K562 (cell line): ENCODE measurements at regions not wholly inside any gene's neighbourhood (a gene's known extent, or its start where the extent isn't known, plus 50 kb on each side); places are given as distances from the start of the nearest gene placed in this dataset.

ENCODE experiments used
- ATAC-seq: fragments of 200-7000 bp; cut with Tn5 transposase; 3 replicates; pipeline ENCODE4 v1.9.1; 2020; ENCODE audit warnings: moderate library complexity
- BruUV-seq: library from RNA; stranded (reverse); fragments of 400-500 nt; replicated peaks from 2 replicates; lab custom pipeline; 2021; lab: Mats Ljungman, UMichigan
- CTCF ChIA-PET: fragments of 300-600 bp; formaldehyde crosslinking; extraction: SDS; loops from one replicate; lab custom pipeline; 2021; ENCODE audit warnings: low intra/inter-chr PET ratio; lab: Yijun Ruan, JAX
- POLR2A ChIA-PET: fragments of 300-600, 350-650 bp; sonication (Branson Sonifier 250); formaldehyde crosslinking; extraction: SDS; loops from one replicate; lab custom pipeline; 2021; ENCODE audit warnings: antibody characterized with exemption, inconsistent platforms; lab: Yijun Ruan, JAX
- DNase-seq, 4 experiments: peaks; one replicate each; pipeline versions ENCODE4 v3.0.0 to v3.0.0-alpha.2; 2011 to 2018; ENCODE audit warnings: low spot score in 3 of 4, mixed read lengths in 3 of 4; ENCODE audit errors: extremely low read depth in 1 of 4
- FAIRE-seq: peaks from 2 replicates; lab custom pipeline; 2011; peaks lifted over from hg19 to GRCh38; lab: Jason Lieb, UNC
- H2AFZ ChIP-seq: 2 replicates; pipeline ENCODE4 v1.6.0; 2011; ENCODE audit warnings: low read depth, low read length, control low read depth, inconsistent platforms
- H3K27ac ChIP-seq: fragments of 200-600 bp; 3 replicates; pipeline ENCODE4 v1.8.0; 2011; ENCODE audit warnings: low read depth, mild to moderate bottlenecking, control low read depth, inconsistent platforms, low read length, moderate library complexity, mixed read lengths; ENCODE audit errors: extremely low read depth
- H3K27me3 ChIP-seq, 2 experiments: fragments of 300-600 bp in 1 of 2; 2 replicates in 1 of 2; 3 replicates in 1 of 2; pipeline versions ENCODE4 v1.6.0 to v1.8.0; 2011; ENCODE audit warnings: inconsistent platforms in 2 of 2, low read length in 2 of 2, mild to moderate bottlenecking in 1 of 2, mixed read lengths in 1 of 2, moderate library complexity in 1 of 2; ENCODE audit not compliant: control insufficient read depth in 2 of 2, insufficient read depth in 2 of 2
- H3K36me3 ChIP-seq: fragments of 300-600 bp; 3 replicates; pipeline ENCODE4 v1.8.0; 2011; ENCODE audit warnings: mild to moderate bottlenecking, low read length, inconsistent platforms; ENCODE audit not compliant: control insufficient read depth, insufficient read depth
- H3K4me1 ChIP-seq, 2 experiments: fragments of 200-600 bp in 1 of 2; replicated peaks in 1 of 2; 2 replicates in 1 of 2; 3 replicates in 1 of 2; pipeline versions ENCODE4 v1.5.1 to v1.8.0; 2011; ENCODE audit warnings: inconsistent platforms in 2 of 2, low read length in 2 of 2, mild to moderate bottlenecking in 1 of 2, mixed read lengths in 1 of 2, moderate library complexity in 1 of 2; ENCODE audit not compliant: control insufficient read depth in 2 of 2, insufficient read depth in 2 of 2
- H3K4me2 ChIP-seq: 2 replicates; pipeline ENCODE4 v1.6.1; 2011; ENCODE audit warnings: low read length, control low read depth, inconsistent platforms, mixed read lengths; ENCODE audit not compliant: insufficient read depth
- H3K4me3 ChIP-seq: fragments of 200-600 bp; sonication (generic), shearing (Covaris generic); 2 replicates; pipeline ENCODE4 v1.5.1; 2016; ENCODE audit warnings: control low read depth, inconsistent platforms
- H3K79me2 ChIP-seq: fragments of 200-600 bp; 3 replicates; pipeline ENCODE4 v1.8.0; 2011; ENCODE audit warnings: low read length, inconsistent platforms; ENCODE audit not compliant: control insufficient read depth, insufficient read depth
- H3K9ac ChIP-seq, 2 experiments: 2 replicates each; pipeline versions ENCODE4 v1.6.0 to v1.6.1; 2011; ENCODE audit warnings: low read depth in 2 of 2, low read length in 2 of 2, control low read depth in 1 of 2, inconsistent platforms in 1 of 2, mild to moderate bottlenecking in 1 of 2, mixed read lengths in 1 of 2; ENCODE audit not compliant: insufficient read depth in 1 of 2
- H3K9me1 ChIP-seq: one replicate; pipeline ENCODE4 v1.6.0; 2011; ENCODE audit warnings: inconsistent platforms, mild to moderate bottlenecking, low read length, moderate library complexity; ENCODE audit not compliant: control insufficient read depth, insufficient read depth
- H3K9me3 ChIP-seq: replicated peaks from 2 replicates; pipeline ENCODE4 v1.5.1; 2011; ENCODE audit warnings: low read depth, low read length, inconsistent platforms; ENCODE audit not compliant: control insufficient read depth, insufficient read depth
- H4K20me1 ChIP-seq: replicated peaks from 2 replicates; pipeline ENCODE4 v1.6.1; 2011; ENCODE audit warnings: low read length, inconsistent platforms, mixed read lengths; ENCODE audit not compliant: control insufficient read depth, insufficient read depth
- CBX3 ChIP-seq, 2 experiments: IDR thresholded peaks; 1 replicate in 1 of 2; 2 replicates in 1 of 2; pipeline ENCODE4 v1.6.1; 2012; ENCODE audit warnings: inconsistent platforms in 2 of 2, low read length in 2 of 2, borderline replicate concordance in 1 of 2, control low read depth in 1 of 2
- CHCHD3 ChIP-seq: fragments of 250-450 bp; sonication (Bioruptor Pico); IDR thresholded peaks from 2 replicates; pipeline ENCODE4 v2.1.2; 2022; ENCODE audit warnings: mild to moderate bottlenecking
- HOMEZ ChIP-seq: fragments of 250-450 bp; sonication (Bioruptor Pico); IDR thresholded peaks from 2 replicates; pipeline ENCODE4 v1.4.0; 2020; ENCODE audit warnings: mild to moderate bottlenecking, moderate library complexity
- L3MBTL2 ChIP-seq: fragments of 450-650 bp; IDR thresholded peaks from 2 replicates; pipeline ENCODE4 v1.6.1; 2016; ENCODE audit warnings: mild to moderate bottlenecking, moderate library complexity
- NFYB ChIP-seq: IDR thresholded peaks from 2 replicates; pipeline ENCODE4 v1.6.1; 2011; ENCODE audit warnings: mild to moderate bottlenecking, moderate library complexity; ENCODE audit not compliant: insufficient read length; ENCODE audit errors: extremely low read depth
- POLR3A ChIP-seq: IDR thresholded peaks from 2 replicates; pipeline ENCODE4 v1.6.1; 2011; ENCODE audit warnings: borderline replicate concordance, mild to moderate bottlenecking, moderate library complexity; ENCODE audit not compliant: insufficient read length, insufficient read depth; ENCODE audit errors: extremely low read depth
- RBBP5 ChIP-seq: fragments of 200-600 bp; sonication (generic); IDR thresholded peaks from 2 replicates; pipeline ENCODE4 v1.6.1; 2012; ENCODE audit warnings: borderline replicate concordance, mild to moderate bottlenecking, low read length, control low read depth, inconsistent platforms; ENCODE audit not compliant: insufficient read depth, poor library complexity, severe bottlenecking
- YY1 ChIP-seq, 3 experiments: IDR thresholded peaks; 2 replicates each; pipeline ENCODE4 v1.6.1; 2011; ENCODE audit warnings: low read length in 2 of 3, mild to moderate bottlenecking in 2 of 3, moderate library complexity in 2 of 3, borderline replicate concordance in 1 of 3, control low read depth in 1 of 3, low read depth in 1 of 3; ENCODE audit not compliant: insufficient read depth in 3 of 3, insufficient replicate concordance in 2 of 3, control insufficient read depth in 1 of 3, insufficient read length in 1 of 3; ENCODE audit errors: extremely low read depth in 1 of 3
- ZNF707 ChIP-seq: fragments of 250-450 bp; sonication (Bioruptor Pico); conservative IDR thresholded peaks from 2 replicates; pipeline ENCODE4 v1.8.0; 2022; ENCODE audit warnings: inconsistent platforms, mild to moderate bottlenecking, moderate library complexity
- WGBS: fragments of 100-300 bp; shearing (Covaris generic); methylation state at CpG from one replicate; pipeline ENCODE4 v1.1.6; 2016; ENCODE audit warnings: low coverage, mixed read lengths; ENCODE audit not compliant: insufficient coverage; ENCODE audit errors: missing lambda C conversion rate; 5-methylcytosine and 5-hydroxymethylcytosine counted together
- in situ Hi-C: fragments of 300-500 bp; cut with MboI; formaldehyde crosslinking; loops from 4 replicates; pipeline ENCODE4 v1.15.0; 2018; ENCODE audit warnings: inconsistent platforms, mixed read lengths
- intact Hi-C: fragments of 100-400 bp; cut with micrococcal nuclease; formaldehyde crosslinking; loops from 2 replicates; pipeline ENCODE4 v1.14.2; 2022
- TF ChIP-seq, protein P1 (sequence below): sonication (generic); formaldehyde crosslinking; IDR thresholded peaks from 2 replicates; pipeline ENCODE4 v1.8.0; 2023; ENCODE audit warnings: mild to moderate bottlenecking, missing genetic modification reagents
- TF ChIP-seq, protein P2 (sequence below): sonication (generic); formaldehyde crosslinking; IDR thresholded peaks from 2 replicates; pipeline ENCODE4 v1.8.0; 2023; ENCODE audit warnings: missing genetic modification reagents, mild to moderate bottlenecking, borderline replicate concordance

DNA sequence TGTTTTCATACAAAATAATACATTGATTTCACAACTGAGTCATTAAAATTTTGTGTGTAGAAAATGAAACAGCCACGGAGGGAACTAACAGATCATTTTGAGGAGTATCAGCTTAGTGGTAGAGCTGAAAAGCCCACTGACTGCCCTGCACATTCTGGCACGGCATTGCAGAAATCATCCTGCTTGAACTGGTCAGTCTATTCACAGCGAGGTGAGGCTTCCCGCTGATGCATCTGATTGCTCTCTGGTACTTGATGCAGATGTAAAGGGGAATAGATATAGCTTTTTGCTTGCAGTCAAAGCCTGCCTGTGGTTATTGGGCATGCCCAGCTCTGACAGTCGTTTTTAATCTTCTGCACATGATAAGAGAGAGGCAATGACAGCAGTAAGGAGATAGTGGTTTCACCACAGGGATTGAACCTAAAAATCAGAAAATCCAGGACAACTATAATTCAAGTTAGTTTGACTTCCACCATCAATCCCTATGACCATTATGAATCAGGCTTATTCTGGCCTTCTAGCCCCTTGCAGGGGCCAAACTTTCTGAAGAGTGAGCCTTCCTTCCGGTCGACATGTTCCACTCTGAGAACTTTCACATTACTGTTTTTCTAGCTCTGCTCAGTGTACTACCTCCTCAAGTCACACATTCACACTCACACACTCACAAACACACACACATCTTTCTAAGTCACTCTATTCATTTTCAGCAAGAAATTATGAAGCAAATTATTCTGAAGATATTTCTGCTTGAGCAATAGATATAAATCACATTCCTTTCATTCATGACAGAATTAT lies 782.8 kb upstream of the NUDT12 start:
- H3K9me1 ChIP-seq: no peaks in the 10 kb centered on the region
- H3K27me3 ChIP-seq: no peaks in the 10 kb centered on the region
- H3K9me3 ChIP-seq: no peaks in the 10 kb centered on the region
- ChIA-PET CTCF (no interaction called here), POLR2A (no interaction called here)
- H3K27ac ChIP-seq: no peak overlapping the region
- H3K4me3 ChIP-seq: no peak overlapping the region
- H2AFZ ChIP-seq: no peak overlapping the region
- H3K36me3 ChIP-seq: no peaks in the 10 kb centered on the region
- H3K9ac ChIP-seq: no peak overlapping the region
- intact Hi-C loops (no loop called here), in situ Hi-C loops (no loop called here)
- no peak overlapping the region for H3K4me2 ChIP-seq
- 5% methylated on average over 7 of the region's 7 CpGs for WGBS
- no peaks in the 10 kb centered on the region for H3K79me2 ChIP-seq
- H3K4me1 ChIP-seq: no peaks in the 10 kb centered on the region
- no TSS peak for BruUV-seq
- ATAC-seq: no peak
- DNase-seq: no peak
- FAIRE-seq: no peak
- no peaks in the 10 kb centered on the region for H4K20me1 ChIP-seq
- no peak for TF ChIP-seq CBX3 (IDR thresholded peaks at IDR 0.05; ENCODE audit: borderline replicate concordance in 1 of 2, low read length in 2 of 2)
- TF ChIP-seq HOMEZ (CRISPR knock-in tag): no peak
- no peak for TF ChIP-seq RBBP5
- no peak for TF ChIP-seq CHCHD3 (CRISPR knock-in tag)
- no peak for TF ChIP-seq YY1 (IDR thresholded peaks at IDR 0.05; ENCODE audit: borderline replicate concordance in 1 of 3, control insufficient read depth in 1 of 3, extremely low read depth in 1 of 3, insufficient read depth in 3 of 3, insufficient read length in 1 of 3, insufficient replicate concordance in 2 of 3, low read depth in 1 of 3, low read length in 2 of 3)
- TF ChIP-seq NFYB: no peak
- TF ChIP-seq, protein P1, sequence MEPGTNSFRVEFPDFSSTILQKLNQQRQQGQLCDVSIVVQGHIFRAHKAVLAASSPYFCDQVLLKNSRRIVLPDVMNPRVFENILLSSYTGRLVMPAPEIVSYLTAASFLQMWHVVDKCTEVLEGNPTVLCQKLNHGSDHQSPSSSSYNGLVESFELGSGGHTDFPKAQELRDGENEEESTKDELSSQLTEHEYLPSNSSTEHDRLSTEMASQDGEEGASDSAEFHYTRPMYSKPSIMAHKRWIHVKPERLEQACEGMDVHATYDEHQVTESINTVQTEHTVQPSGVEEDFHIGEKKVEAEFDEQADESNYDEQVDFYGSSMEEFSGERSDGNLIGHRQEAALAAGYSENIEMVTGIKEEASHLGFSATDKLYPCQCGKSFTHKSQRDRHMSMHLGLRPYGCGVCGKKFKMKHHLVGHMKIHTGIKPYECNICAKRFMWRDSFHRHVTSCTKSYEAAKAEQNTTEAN: no peak
- TF ChIP-seq L3MBTL2: no peak
- no peak for TF ChIP-seq ZNF707
- TF ChIP-seq, protein P2, sequence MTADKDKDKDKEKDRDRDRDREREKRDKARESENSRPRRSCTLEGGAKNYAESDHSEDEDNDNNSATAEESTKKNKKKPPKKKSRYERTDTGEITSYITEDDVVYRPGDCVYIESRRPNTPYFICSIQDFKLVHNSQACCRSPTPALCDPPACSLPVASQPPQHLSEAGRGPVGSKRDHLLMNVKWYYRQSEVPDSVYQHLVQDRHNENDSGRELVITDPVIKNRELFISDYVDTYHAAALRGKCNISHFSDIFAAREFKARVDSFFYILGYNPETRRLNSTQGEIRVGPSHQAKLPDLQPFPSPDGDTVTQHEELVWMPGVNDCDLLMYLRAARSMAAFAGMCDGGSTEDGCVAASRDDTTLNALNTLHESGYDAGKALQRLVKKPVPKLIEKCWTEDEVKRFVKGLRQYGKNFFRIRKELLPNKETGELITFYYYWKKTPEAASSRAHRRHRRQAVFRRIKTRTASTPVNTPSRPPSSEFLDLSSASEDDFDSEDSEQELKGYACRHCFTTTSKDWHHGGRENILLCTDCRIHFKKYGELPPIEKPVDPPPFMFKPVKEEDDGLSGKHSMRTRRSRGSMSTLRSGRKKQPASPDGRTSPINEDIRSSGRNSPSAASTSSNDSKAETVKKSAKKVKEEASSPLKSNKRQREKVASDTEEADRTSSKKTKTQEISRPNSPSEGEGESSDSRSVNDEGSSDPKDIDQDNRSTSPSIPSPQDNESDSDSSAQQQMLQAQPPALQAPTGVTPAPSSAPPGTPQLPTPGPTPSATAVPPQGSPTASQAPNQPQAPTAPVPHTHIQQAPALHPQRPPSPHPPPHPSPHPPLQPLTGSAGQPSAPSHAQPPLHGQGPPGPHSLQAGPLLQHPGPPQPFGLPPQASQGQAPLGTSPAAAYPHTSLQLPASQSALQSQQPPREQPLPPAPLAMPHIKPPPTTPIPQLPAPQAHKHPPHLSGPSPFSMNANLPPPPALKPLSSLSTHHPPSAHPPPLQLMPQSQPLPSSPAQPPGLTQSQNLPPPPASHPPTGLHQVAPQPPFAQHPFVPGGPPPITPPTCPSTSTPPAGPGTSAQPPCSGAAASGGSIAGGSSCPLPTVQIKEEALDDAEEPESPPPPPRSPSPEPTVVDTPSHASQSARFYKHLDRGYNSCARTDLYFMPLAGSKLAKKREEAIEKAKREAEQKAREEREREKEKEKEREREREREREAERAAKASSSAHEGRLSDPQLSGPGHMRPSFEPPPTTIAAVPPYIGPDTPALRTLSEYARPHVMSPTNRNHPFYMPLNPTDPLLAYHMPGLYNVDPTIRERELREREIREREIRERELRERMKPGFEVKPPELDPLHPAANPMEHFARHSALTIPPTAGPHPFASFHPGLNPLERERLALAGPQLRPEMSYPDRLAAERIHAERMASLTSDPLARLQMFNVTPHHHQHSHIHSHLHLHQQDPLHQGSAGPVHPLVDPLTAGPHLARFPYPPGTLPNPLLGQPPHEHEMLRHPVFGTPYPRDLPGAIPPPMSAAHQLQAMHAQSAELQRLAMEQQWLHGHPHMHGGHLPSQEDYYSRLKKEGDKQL (CRISPR knock-in tag): no peak
- no peak for TF ChIP-seq POLR3A
